ENCODE measurements at regions not wholly inside any gene's neighbourhood (a gene's known extent, or its start where the extent isn't known, plus 50 kb on each side); places are given as distances from the start of the nearest gene placed in this dataset.

- TF ChIP-seq, protein P1, sequence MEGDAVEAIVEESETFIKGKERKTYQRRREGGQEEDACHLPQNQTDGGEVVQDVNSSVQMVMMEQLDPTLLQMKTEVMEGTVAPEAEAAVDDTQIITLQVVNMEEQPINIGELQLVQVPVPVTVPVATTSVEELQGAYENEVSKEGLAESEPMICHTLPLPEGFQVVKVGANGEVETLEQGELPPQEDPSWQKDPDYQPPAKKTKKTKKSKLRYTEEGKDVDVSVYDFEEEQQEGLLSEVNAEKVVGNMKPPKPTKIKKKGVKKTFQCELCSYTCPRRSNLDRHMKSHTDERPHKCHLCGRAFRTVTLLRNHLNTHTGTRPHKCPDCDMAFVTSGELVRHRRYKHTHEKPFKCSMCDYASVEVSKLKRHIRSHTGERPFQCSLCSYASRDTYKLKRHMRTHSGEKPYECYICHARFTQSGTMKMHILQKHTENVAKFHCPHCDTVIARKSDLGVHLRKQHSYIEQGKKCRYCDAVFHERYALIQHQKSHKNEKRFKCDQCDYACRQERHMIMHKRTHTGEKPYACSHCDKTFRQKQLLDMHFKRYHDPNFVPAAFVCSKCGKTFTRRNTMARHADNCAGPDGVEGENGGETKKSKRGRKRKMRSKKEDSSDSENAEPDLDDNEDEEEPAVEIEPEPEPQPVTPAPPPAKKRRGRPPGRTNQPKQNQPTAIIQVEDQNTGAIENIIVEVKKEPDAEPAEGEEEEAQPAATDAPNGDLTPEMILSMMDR (IDR thresholded peaks at IDR 0.05) = no peak
- TF ChIP-seq POLR2A (IDR thresholded peaks at IDR 0.05) = no peak
Measured at GRCh38 chr5:6134281-6134680, 244.1 kb downstream of the MED10 start.

All from heart left ventricle (tissue), 13 donors.